ENCODE measurements at regions not wholly inside any gene's neighbourhood (a gene's known extent, or its start where the extent isn't known, plus 50 kb on each side); places are given as distances from the start of the nearest gene placed in this dataset.
"Not testable (repeated sequence)": the region's sequence is repeated elsewhere in the genome, so short reads cannot be mapped to it uniquely, and the experiment has no call there.

DNA sequence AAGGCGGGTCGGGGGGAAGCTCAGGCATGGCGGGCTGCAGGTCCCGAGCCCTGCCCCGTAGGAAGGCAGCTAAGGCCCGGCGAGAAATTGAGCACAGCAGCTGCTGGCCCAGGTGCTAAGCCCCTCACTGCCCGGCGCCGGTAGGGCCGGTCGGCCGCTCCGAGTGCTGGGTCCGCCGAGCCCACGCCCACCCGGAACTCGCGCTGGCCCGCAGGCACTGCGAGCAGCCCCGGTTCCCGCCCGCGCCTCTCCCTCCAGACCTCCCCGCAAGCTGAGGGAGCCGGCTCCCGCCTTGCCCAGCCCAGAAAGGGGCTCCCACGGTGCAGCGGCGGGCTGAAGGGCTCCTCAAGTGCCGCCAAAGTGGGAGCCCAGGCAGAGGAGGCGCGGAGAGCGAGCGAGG lies 209.9 kb downstream of the TRIB2 start:
- H3K27ac Mint-ChIP-seq; H3K4me1 Mint-ChIP-seq (ENCODE audit: low read depth); H3K4me3 Mint-ChIP-seq; H3K27me3 Mint-ChIP-seq (ENCODE audit: low read depth); intact Hi-C loops (cut with micrococcal nuclease); H3K36me3 Mint-ChIP-seq (ENCODE audit: low read depth); DNase-seq; H3K9me3 Mint-ChIP-seq: not testable (repeated sequence)
- CTCF ChIA-PET, result interaction anchor here (1.0 to 1.4 kb wide), 2 partner anchors 79 to 203 kb away, joined by 3 read pairs; no protein-coding TSS in a partner anchor

DNA sequence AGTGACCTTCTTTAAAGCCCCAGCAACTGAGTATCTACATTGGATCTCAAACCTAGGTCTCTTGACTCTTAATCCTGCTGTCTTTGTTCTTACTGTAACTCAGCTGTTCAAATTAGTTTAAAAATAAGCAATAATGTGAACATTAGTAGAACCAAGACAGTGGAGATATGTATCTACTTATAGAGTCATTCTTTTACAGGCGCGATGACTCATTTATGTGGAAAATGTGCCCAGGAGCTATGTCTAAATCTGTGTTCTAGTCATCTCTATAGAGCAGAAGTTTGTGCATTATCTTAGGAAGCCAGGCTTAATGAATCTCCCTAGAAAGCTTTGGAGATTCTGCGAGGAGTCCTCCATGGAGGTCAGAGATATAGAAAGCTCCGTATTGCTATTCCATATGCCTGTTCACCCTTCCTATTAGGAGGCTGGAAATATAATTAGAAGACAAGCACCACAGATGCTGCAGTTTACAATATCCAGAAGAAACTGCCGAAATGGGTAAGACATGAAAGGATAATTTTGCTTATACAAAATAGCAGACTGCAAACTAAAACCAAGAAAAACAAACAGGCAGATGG lies 211.6 kb downstream of the TRIB2 start:
- peak; percentile 40 for DNase-seq
- intact Hi-C loops (cut with micrococcal nuclease), result no loop called here
- Mint-ChIP-seq H3K4me1 (ENCODE audit: low read depth) (peaks cover 8% of the 10 kb centered on the region), H3K9me3 (no peaks in the 10 kb centered on the region), H3K4me3 (no peak overlapping the region), H3K36me3 (ENCODE audit: low read depth) (no peaks in the 10 kb centered on the region), H3K27ac (no peak overlapping the region), H3K27me3 (ENCODE audit: low read depth) (peaks cover 2% of the 10 kb centered on the region)
- CTCF ChIA-PET, result interaction anchor here (0.5 to 3.6 kb wide), 4 partner anchors 32 to 634 kb away, joined by 3 to 15 read pairs (median 4); partner anchors contain the start of gene TRIB2

DNA sequence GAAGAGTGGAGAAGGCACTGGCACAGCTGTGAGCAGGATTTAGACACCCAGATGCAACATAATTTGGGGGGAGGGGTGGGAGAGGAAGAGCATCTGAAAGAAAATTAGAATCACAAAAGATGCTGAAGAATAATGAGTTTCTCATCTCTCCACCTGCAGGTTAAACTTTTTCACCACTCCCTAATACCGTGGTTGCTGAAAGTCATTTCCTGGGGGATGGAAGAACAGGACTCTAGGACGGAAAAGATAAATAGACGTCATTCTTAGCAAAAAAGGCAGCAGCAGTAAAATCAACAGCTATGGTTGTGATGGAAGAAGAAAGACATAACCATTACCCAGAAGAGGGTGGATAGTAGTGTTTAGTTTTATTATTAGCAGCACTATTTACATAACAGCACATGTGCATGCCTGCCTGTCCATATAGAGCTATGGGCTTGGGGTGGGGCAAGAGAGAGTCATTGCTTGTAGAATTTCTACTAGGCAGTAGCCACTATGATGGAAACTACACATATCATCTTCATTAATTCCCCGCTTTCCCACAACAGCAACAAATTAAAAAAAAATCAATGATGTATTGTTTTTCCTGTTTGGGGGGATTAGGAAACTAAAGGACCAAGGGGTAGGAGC lies 212.2 kb downstream of the TRIB2 start:
- Mint-ChIP-seq H3K27ac (no peak overlapping the region), H3K36me3 (ENCODE audit: low read depth) (no peaks in the 10 kb centered on the region), H3K27me3 (ENCODE audit: low read depth) (peaks cover 2% of the 10 kb centered on the region), H3K4me3 (no peak overlapping the region), H3K4me1 (ENCODE audit: low read depth) (peaks cover 8% of the 10 kb centered on the region), H3K9me3 (no peaks in the 10 kb centered on the region)
- intact Hi-C loops (cut with micrococcal nuclease), result no loop called here
- no peak for DNase-seq
- CTCF ChIA-PET, result interaction anchor here (0.5 to 3.6 kb wide), 4 partner anchors 31 to 635 kb away, joined by 3 to 15 read pairs (median 4); partner anchors contain the start of gene TRIB2

DNA sequence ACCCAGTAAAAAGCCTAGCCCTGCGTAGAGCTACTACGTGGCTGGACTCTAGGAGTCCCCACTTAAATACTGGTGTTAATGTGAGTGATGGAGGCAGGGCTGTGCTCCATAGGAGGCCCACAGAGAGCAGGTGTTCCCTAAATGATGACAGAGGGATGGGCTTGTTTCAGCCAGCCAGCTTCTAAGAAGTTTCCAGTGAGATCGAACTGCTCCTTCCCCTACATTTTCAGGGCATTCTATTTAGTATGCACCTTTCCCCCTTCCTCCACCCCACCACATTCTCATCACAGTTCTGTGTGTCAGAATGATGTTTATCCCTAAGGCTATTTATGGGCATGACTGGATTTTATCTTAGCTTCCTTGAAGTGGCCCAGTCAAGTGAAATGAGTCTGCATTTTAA lies 213.0 kb downstream of the TRIB2 start:
- no peak for DNase-seq
- Mint-ChIP-seq H3K36me3 (ENCODE audit: low read depth) (no peaks in the 10 kb centered on the region), H3K4me1 (ENCODE audit: low read depth) (peaks cover 8% of the 10 kb centered on the region), H3K4me3 (no peak overlapping the region), H3K27ac (no peak overlapping the region), H3K27me3 (ENCODE audit: low read depth) (peaks cover 2% of the 10 kb centered on the region), H3K9me3 (no peaks in the 10 kb centered on the region)
- CTCF ChIA-PET, result interaction anchor here (0.6 to 3.9 kb wide), 10 partner anchors 14 to 1129 kb away, joined by 3 to 17 read pairs (median 6); partner anchors contain the start of gene TRIB2
- intact Hi-C loops (cut with micrococcal nuclease), result loop anchor here (5.0 to 10.0 kb wide), 5 partner anchors 72 to 805 kb away; no protein-coding TSS in a partner anchor

DNA sequence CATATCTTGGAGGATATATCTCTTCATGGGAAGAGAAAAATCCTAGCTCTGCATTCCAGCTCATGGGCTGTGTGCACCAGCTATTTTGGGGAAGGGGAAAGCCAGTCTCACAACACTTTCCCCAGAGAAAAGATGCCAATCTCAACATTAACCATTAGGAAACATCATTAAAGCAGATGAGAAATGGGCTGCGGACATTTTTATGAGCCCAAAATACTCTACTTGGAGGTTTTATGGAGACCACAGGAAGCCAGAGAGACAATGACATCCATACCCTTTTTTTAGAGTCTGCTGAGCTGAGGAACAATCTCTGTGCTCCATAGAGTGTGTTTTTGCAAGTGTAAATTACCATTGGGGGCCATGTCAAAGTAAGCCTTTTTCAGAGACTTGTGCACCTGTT lies 213.7 kb downstream of the TRIB2 start:
- intact Hi-C loops (cut with micrococcal nuclease), result loop anchor here (5.0 to 10.0 kb wide), 5 partner anchors 73 to 806 kb away; no protein-coding TSS in a partner anchor

DNA sequence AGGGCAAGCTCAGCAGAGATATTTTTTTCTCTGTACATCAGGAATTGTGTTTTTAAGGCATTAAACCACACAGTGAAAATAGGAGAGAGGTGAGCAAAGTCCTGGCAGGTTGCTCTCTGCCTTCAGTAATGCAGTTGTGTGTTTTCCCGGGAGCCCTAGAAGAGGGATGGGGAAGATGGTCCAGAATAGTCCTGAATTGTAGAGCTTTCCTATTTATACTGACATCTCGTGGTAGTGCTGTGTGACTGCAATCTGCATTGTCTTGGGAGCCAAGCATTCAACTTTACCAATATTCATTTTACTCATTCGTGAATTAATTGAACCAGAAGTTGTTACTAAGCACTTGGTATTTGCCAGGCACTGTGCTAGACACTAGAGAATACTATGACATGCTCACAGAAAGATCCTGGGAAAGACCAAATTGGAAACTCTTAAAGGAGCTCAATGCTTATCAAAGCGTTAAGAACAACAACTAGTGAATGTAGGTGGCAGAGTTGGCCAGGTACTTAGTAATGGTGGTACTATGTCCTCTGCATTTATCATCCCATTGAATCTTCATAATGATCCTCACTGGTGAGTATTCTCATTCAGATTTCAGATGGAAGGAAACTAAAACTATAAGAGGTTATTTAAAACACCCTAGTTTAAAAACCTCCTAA lies 214.6 kb downstream of the TRIB2 start:
- intact Hi-C loops (cut with micrococcal nuclease), result loop anchor here (1.0 to 10.0 kb wide), 7 partner anchors 74 to 1102 kb away; partner anchors contain the start of gene TRIB2
- H3K4me1 Mint-ChIP-seq (ENCODE audit: low read depth), result peaks cover 8% of the 10 kb centered on the region
- H3K9me3 Mint-ChIP-seq, result no peaks in the 10 kb centered on the region
- no peak overlapping the region for H3K27ac Mint-ChIP-seq
- DNase-seq, result no peak
- no peaks in the 10 kb centered on the region for H3K36me3 Mint-ChIP-seq (ENCODE audit: low read depth)
- CTCF ChIA-PET, result interaction anchor here (0.6 to 3.9 kb wide), 41 partner anchors 9 to 1102 kb away, joined by 3 to 17 read pairs (median 4); partner anchors contain the start of gene TRIB2
- no peak overlapping the region for H3K4me3 Mint-ChIP-seq
- peaks cover 2% of the 10 kb centered on the region for H3K27me3 Mint-ChIP-seq (ENCODE audit: low read depth)

More for the DNA sequence above, 213.7 kb downstream of the TRIB2 start:
- CTCF ChIA-PET, result interaction anchor here (0.6 to 3.9 kb wide), 28 partner anchors 9 to 1130 kb away, joined by 3 to 17 read pairs (median 4); partner anchors contain the start of gene TRIB2
- peaks cover 2% of the 10 kb centered on the region for H3K27me3 Mint-ChIP-seq (ENCODE audit: low read depth)
- H3K36me3 Mint-ChIP-seq (ENCODE audit: low read depth), result no peaks in the 10 kb centered on the region
- H3K9me3 Mint-ChIP-seq, result no peaks in the 10 kb centered on the region
- DNase-seq, result no peak
- H3K4me1 Mint-ChIP-seq (ENCODE audit: low read depth), result peaks cover 8% of the 10 kb centered on the region
- H3K4me3 Mint-ChIP-seq, result no peak overlapping the region
- H3K27ac Mint-ChIP-seq, result no peak overlapping the region

DNA sequence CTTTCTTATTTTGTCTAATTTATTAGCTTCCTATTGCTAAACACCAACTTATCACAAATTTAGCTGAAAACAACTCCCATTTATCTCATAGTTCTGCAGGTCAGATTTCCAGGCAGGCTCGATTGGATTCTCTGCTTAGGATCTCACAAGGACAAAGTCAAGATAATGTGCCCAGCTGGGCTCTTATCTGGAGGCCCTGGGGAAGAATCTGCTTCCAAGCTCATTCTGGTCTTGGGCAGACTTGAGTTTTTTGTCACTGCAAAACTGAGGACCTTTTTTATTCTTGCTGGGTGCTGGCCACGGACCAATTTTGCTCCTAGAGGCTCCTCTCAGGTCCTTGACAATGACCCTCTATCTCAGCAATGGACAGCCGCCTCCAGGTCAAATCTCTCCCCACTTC lies 215.5 kb downstream of the TRIB2 start:
- CTCF ChIA-PET, result interaction anchor here (0.9 to 3.9 kb wide), 9 partner anchors 17 to 1027 kb away, joined by 3 to 17 read pairs (median 4); no protein-coding TSS in a partner anchor
- intact Hi-C loops (cut with micrococcal nuclease), result loop anchor here (5.0 to 10.0 kb wide), 5 partner anchors 75 to 807 kb away; no protein-coding TSS in a partner anchor
- Mint-ChIP-seq H3K4me1 (ENCODE audit: low read depth) (peaks cover 8% of the 10 kb centered on the region), H3K36me3 (ENCODE audit: low read depth) (no peaks in the 10 kb centered on the region), H3K4me3 (no peak overlapping the region), H3K27me3 (ENCODE audit: low read depth) (peaks cover 2% of the 10 kb centered on the region), H3K27ac (no peak overlapping the region), H3K9me3 (no peaks in the 10 kb centered on the region)
- DNase-seq, result no peak

DNA sequence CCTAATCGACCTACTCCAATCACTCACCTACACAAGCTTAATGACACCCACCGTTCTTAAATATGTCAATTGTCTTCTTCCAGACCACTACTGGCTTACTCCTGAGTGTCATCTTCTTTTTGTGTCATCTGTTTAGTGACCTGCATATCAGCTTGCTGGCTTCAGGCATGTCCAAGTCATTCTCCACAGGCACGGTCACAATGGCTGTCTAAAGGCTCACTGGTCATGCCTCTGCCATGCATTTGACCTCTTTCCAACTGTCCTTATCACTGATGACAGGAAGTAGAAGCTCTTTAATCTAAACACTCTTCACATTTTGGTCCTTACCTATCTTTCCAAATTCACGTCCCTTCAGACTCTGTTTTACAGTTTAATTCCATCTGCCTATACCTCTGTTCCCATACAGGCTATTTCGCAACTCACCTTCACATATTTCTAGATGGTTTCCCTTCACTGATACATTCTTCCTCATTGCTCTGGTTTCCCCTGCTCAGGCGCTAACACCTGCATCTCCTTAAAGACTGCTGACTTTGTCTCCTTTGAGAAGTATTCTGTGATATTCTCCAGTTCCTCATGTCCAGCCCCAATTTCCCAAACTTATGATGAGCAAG lies 217.5 kb downstream of the TRIB2 start:
- CTCF ChIA-PET, result interaction anchor here (1.5 kb wide), 1 partner anchor 37 kb away, joined by 4 read pairs; no protein-coding TSS in a partner anchor
- H3K27ac Mint-ChIP-seq, result no peak overlapping the region
- H3K4me3 Mint-ChIP-seq, result no peak overlapping the region
- no peaks in the 10 kb centered on the region for H3K9me3 Mint-ChIP-seq
- H3K36me3 Mint-ChIP-seq (ENCODE audit: low read depth), result no peaks in the 10 kb centered on the region
- no peaks in the 10 kb centered on the region for H3K27me3 Mint-ChIP-seq (ENCODE audit: low read depth)
- DNase-seq, result no peak
- intact Hi-C loops (cut with micrococcal nuclease), result loop anchor here (5.0 to 10.0 kb wide), 5 partner anchors 73 to 809 kb away; no protein-coding TSS in a partner anchor
- no peaks in the 10 kb centered on the region for H3K4me1 Mint-ChIP-seq (ENCODE audit: low read depth)

DNA sequence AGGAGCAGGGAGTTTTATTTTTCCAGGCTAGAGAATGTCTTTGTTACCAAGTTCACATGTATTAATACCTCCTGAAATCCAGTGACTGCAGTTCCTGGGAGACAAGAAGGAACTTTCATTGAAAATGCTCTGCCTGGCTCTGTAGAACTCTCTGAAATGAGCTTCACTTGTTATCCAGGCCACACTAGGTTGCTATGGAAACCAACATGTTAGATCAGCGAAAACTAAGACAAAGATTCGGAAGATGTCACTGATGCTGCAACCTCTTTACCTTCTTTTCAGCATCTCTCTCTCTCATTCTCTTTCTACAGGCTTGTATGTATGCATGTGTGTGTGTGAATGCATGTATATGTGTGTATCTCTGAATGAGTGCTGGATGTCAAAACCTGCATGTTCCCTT lies 218.5 kb downstream of the TRIB2 start:
- CTCF ChIA-PET, result no interaction called here
- no peaks in the 10 kb centered on the region for H3K9me3 Mint-ChIP-seq
- H3K27ac Mint-ChIP-seq, result no peak overlapping the region
- no peaks in the 10 kb centered on the region for H3K36me3 Mint-ChIP-seq (ENCODE audit: low read depth)
- no peaks in the 10 kb centered on the region for H3K27me3 Mint-ChIP-seq (ENCODE audit: low read depth)
- intact Hi-C loops (cut with micrococcal nuclease), result loop anchor here (10.0 kb wide), 2 partner anchors 500 to 810 kb away; no protein-coding TSS in a partner anchor
- H3K4me3 Mint-ChIP-seq, result no peak overlapping the region
- H3K4me1 Mint-ChIP-seq (ENCODE audit: low read depth), result no peaks in the 10 kb centered on the region
- DNase-seq, result no peak

DNA sequence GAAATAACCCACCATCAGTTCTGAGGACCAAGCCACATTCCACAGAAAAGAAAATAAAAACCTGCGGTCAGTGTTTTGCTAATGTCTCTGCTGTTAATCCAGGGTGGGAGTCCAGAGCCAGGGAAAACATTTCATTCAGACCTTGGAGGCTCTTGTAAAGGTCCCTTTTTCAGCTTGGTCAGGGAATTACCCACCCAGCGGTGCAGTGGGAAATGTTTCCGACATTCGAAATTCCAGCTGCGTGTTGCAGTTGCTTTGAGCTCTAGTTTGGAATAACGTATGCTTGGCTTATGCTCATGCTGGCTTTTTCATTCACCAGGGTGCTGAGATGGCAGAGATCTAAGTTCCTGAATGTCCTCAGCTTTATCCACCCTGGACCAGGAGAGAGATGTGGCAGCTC lies 219.1 kb downstream of the TRIB2 start:
- H3K36me3 Mint-ChIP-seq (ENCODE audit: low read depth), result no peaks in the 10 kb centered on the region
- no peak for DNase-seq
- H3K4me1 Mint-ChIP-seq (ENCODE audit: low read depth), result no peaks in the 10 kb centered on the region
- no peak overlapping the region for H3K4me3 Mint-ChIP-seq
- H3K9me3 Mint-ChIP-seq, result no peaks in the 10 kb centered on the region
- no peak overlapping the region for H3K27ac Mint-ChIP-seq
- no peaks in the 10 kb centered on the region for H3K27me3 Mint-ChIP-seq (ENCODE audit: low read depth)
- intact Hi-C loops (cut with micrococcal nuclease), result loop anchor here (10.0 kb wide), 2 partner anchors 501 to 811 kb away; no protein-coding TSS in a partner anchor
- CTCF ChIA-PET, result interaction anchor here (0.6 kb wide), 1 partner anchor 71 kb away, joined by 3 read pairs; no protein-coding TSS in a partner anchor

DNA sequence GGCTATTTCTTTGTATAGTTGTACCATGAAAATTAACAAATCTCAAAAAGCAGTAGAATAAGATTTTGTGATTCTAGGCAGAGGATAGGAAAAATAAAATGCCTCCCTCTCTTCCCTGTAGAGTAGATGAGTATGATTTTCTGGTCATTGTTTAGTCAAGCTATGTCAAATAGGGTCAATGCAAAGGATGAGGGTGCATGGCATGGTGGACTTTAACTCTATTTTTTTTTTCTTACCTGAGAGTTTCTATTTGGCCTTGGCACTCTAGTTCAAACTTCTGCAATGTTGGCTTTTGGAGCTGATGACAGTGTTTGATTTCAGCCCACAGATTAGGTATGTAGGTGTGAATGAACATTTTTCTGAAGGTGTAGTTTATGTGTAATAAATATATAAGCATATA lies 224.5 kb downstream of the TRIB2 start:
- Mint-ChIP-seq H3K27me3 (ENCODE audit: low read depth) (no peaks in the 10 kb centered on the region), H3K4me1 (ENCODE audit: low read depth) (no peaks in the 10 kb centered on the region), H3K9me3 (peaks cover 3% of the 10 kb centered on the region), H3K27ac (no peak overlapping the region), H3K4me3 (no peak overlapping the region), H3K36me3 (ENCODE audit: low read depth) (no peaks in the 10 kb centered on the region)
- intact Hi-C loops (cut with micrococcal nuclease), result no loop called here
- DNase-seq, result no peak
- CTCF ChIA-PET, result no interaction called here

Data from activated naive CD4-positive, alpha-beta T cell treated with anti-CD3 and anti-CD28 coated beads for 36 hours (primary cell).